Keratinocyte (primary cell): ENCODE measurements at regions not wholly inside any gene's neighbourhood (a gene's known extent, or its start where the extent isn't known, plus 50 kb on each side); places are given as distances from the start of the nearest gene placed in this dataset.

Experiments
- DNase-seq: peaks from one replicate; pipeline ENCODE4 v3.0.0-alpha.2; 2011; ENCODE audit warnings: low read depth, missing footprints, low spot score
- FAIRE-seq: peaks from 2 replicates; lab custom pipeline; 2011; peaks lifted over from hg19 to GRCh38; lab: Jason Lieb, UNC
- H2AFZ ChIP-seq: 2 replicates; pipeline ENCODE4 v1.6.0; 2012; ENCODE audit warnings: low read length, control low read depth, inconsistent platforms; ENCODE audit not compliant: control insufficient read depth
- H3K27ac ChIP-seq: 2 replicates; pipeline ENCODE4 v1.5.1; 2011; ENCODE audit warnings: low read length; ENCODE audit not compliant: control insufficient read depth, insufficient read depth
- H3K27me3 ChIP-seq: 3 replicates; pipeline ENCODE4 v1.6.0; 2011; ENCODE audit warnings: low read length; ENCODE audit not compliant: control insufficient read depth, insufficient read depth; ENCODE audit errors: extremely low read depth
- H3K36me3 ChIP-seq, 2 experiments: 2 replicates in 1 of 2; 3 replicates in 1 of 2; pipeline ENCODE4 v1.5.1; 2011; ENCODE audit warnings: low read length in 2 of 2, mild to moderate bottlenecking in 1 of 2; ENCODE audit not compliant: control insufficient read depth in 2 of 2, insufficient read depth in 2 of 2; ENCODE audit errors: extremely low read depth in 1 of 2
- H3K4me1 ChIP-seq: 3 replicates; pipeline ENCODE4 v1.5.1; 2011; ENCODE audit warnings: low read length; ENCODE audit not compliant: control insufficient read depth, insufficient read depth; ENCODE audit errors: extremely low read depth
- H3K4me2 ChIP-seq: 3 replicates; pipeline ENCODE4 v1.6.0; 2011; ENCODE audit warnings: low read depth, low read length; ENCODE audit not compliant: control insufficient read depth, insufficient read depth; ENCODE audit errors: extremely low read depth
- H3K4me3 ChIP-seq, 3 experiments: fragments of 200-600 bp in 1 of 3; sonication (generic) in 1 of 3; 2 replicates in 2 of 3; 3 replicates in 1 of 3; pipeline ENCODE4 v1.5.1; 2011 to 2016; ENCODE audit warnings: low read length in 3 of 3, mild to moderate bottlenecking in 3 of 3, control low read depth in 2 of 3, inconsistent platforms in 1 of 3, low read depth in 1 of 3, mixed read lengths in 1 of 3, mixed run types in 1 of 3, moderate library complexity in 1 of 3; ENCODE audit not compliant: control insufficient read depth in 2 of 3, insufficient read depth in 2 of 3; ENCODE audit errors: extremely low read depth in 1 of 3
- H3K79me2 ChIP-seq: 2 replicates; pipeline ENCODE4 v1.6.0; 2012; ENCODE audit warnings: low read length; ENCODE audit not compliant: control insufficient read depth, insufficient read depth
- H3K9ac ChIP-seq: 3 replicates; pipeline ENCODE4 v1.6.0; 2011; ENCODE audit warnings: low read length; ENCODE audit not compliant: control insufficient read depth, insufficient read depth; ENCODE audit errors: extremely low read depth
- H3K9me1 ChIP-seq: 3 replicates; pipeline ENCODE4 v1.6.0; 2011; ENCODE audit warnings: low read length; ENCODE audit not compliant: control insufficient read depth, insufficient read depth; ENCODE audit errors: extremely low read depth
- H3K9me3 ChIP-seq: 2 replicates; pipeline ENCODE4 v1.5.1; 2012; ENCODE audit warnings: low read depth, low read length; ENCODE audit not compliant: control insufficient read depth
- H4K20me1 ChIP-seq: 3 replicates; pipeline ENCODE4 v1.6.0; 2011; ENCODE audit warnings: low read length; ENCODE audit not compliant: control insufficient read depth, insufficient read depth; ENCODE audit errors: extremely low read depth
- CTCF ChIP-seq, 3 experiments: IDR thresholded peaks in 1 of 3; conservative IDR thresholded peaks in 1 of 3; optimal IDR thresholded peaks in 1 of 3; 2 replicates in 2 of 3; 3 replicates in 1 of 3; pipeline versions ENCODE3 to v1.5.1; 2011; ENCODE audit warnings: low read length in 3 of 3, mild to moderate bottlenecking in 3 of 3, moderate library complexity in 2 of 3, control low read depth in 1 of 3, inconsistent platforms in 1 of 3; ENCODE audit not compliant: insufficient read depth in 2 of 3; ENCODE audit errors: extremely low read depth in 1 of 3
- EZH2 ChIP-seq: IDR thresholded peaks from one replicate; pipeline ENCODE4 v1.6.1; 2012; ENCODE audit warnings: inconsistent platforms, mild to moderate bottlenecking, low read length, moderate library complexity
- dilution Hi-C: fragments of 300-500 bp; cut with MboI; formaldehyde crosslinking; loops from one replicate; pipeline ENCODE4 v1.7.0; 2020; ENCODE audit warnings: low sequenced_read_pairs; ENCODE audit not compliant: extremely low pct_ligation_motif_present

- DNase-seq (no peak), FAIRE-seq (no peak)
- no peaks in the 10 kb centered on the region for H3K36me3 ChIP-seq
- TF ChIP-seq CTCF (optimal IDR thresholded peaks at IDR 0.05 in 1 of 3, IDR thresholded peaks at IDR 0.05 in 1 of 3, conservative IDR thresholded peaks at IDR 0.05 in 1 of 3; ENCODE audit: extremely low read depth in 1 of 3, insufficient read depth in 2 of 3, low read length in 3 of 3) (no peak), EZH2 (no peak)
- no peaks in the 10 kb centered on the region for H4K20me1 ChIP-seq
- H3K79me2 ChIP-seq, result no peaks in the 10 kb centered on the region
- H3K27me3 ChIP-seq, result no peaks in the 10 kb centered on the region
- no peak overlapping the region for H3K9ac ChIP-seq
- H3K4me3 ChIP-seq, result no peak overlapping the region
- no peak overlapping the region for H2AFZ ChIP-seq
- H3K27ac ChIP-seq, result no peak overlapping the region
- dilution Hi-C loops, result no loop called here
- H3K4me1 ChIP-seq, result no peaks in the 10 kb centered on the region
- H3K9me3 ChIP-seq, result no peaks in the 10 kb centered on the region
- H3K9me1 ChIP-seq, result no peaks in the 10 kb centered on the region
- no peak overlapping the region for H3K4me2 ChIP-seq
Observed at GRCh38 chr2:228652366-228652765, 470.9 kb upstream of the SPHKAP start.

- no peaks in the 10 kb centered on the region for H3K36me3 ChIP-seq
- TF ChIP-seq EZH2 (no peak), CTCF (optimal IDR thresholded peaks at IDR 0.05 in 1 of 3, IDR thresholded peaks at IDR 0.05 in 1 of 3, conservative IDR thresholded peaks at IDR 0.05 in 1 of 3; ENCODE audit: extremely low read depth in 1 of 3, insufficient read depth in 2 of 3, low read length in 3 of 3) (no peak)
- H3K27me3 ChIP-seq, result no peaks in the 10 kb centered on the region
- H3K4me1 ChIP-seq, result no peaks in the 10 kb centered on the region
- H3K27ac ChIP-seq, result no peak overlapping the region
- H3K9me3 ChIP-seq, result no peaks in the 10 kb centered on the region
- H3K4me2 ChIP-seq, result no peak overlapping the region
- H3K79me2 ChIP-seq, result no peaks in the 10 kb centered on the region
- FAIRE-seq (no peak), DNase-seq (no peak)
- H2AFZ ChIP-seq, result no peak overlapping the region
- H3K9ac ChIP-seq, result no peak overlapping the region
- dilution Hi-C loops, result no loop called here
- H3K4me3 ChIP-seq, result no peak overlapping the region
- H4K20me1 ChIP-seq, result no peaks in the 10 kb centered on the region
- no peaks in the 10 kb centered on the region for H3K9me1 ChIP-seq
Observed at GRCh38 chr2:228649876-228650275, 468.4 kb upstream of the SPHKAP start.
